ENCODE measurements at regions not wholly inside any gene's neighbourhood (a gene's known extent, or its start where the extent isn't known, plus 50 kb on each side); places are given as distances from the start of the nearest gene placed in this dataset.

DNA sequence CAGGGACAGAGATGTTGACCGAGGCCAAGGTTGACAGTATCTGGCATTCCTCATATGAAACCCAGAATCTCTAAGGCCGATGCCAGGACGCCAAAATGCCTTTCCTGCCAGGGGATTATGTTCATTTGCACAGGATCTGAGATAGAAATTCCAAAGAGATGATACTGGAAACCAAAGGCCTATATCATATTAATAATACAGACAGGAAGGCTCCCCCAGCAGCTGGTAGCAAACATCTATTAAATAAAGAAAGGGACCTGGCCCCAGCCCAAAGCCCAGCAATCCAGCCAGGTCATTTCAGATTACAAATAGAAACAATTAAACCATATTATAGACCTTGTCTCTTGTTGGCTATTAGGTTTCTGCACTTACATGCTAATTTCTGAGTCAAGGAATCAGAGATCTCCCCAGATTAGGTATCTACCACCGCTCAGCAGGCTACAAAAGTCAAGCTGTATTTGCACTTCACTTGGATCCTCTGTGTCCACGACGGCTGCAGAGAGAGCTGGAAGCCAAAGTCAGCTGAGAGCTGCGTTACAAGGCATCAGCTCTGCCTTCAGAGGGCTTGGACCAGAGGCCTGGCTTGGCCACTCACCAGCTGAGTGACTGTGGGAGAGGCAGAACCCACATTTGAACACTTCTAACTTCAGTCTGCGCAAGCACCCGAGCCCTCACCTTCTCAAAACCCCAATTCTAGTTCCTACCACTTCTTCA lies 269.3 kb upstream of the SIX2 start:
- FAIRE-seq, result no peak
- no peaks in the 10 kb centered on the region for H3K36me3 ChIP-seq (ENCODE audit: control insufficient read depth, insufficient read depth, low read length)
- H3K27me3 ChIP-seq (ENCODE audit: control insufficient read depth, insufficient read depth, low read length), result no peaks in the 10 kb centered on the region
- TF ChIP-seq, protein P1, sequence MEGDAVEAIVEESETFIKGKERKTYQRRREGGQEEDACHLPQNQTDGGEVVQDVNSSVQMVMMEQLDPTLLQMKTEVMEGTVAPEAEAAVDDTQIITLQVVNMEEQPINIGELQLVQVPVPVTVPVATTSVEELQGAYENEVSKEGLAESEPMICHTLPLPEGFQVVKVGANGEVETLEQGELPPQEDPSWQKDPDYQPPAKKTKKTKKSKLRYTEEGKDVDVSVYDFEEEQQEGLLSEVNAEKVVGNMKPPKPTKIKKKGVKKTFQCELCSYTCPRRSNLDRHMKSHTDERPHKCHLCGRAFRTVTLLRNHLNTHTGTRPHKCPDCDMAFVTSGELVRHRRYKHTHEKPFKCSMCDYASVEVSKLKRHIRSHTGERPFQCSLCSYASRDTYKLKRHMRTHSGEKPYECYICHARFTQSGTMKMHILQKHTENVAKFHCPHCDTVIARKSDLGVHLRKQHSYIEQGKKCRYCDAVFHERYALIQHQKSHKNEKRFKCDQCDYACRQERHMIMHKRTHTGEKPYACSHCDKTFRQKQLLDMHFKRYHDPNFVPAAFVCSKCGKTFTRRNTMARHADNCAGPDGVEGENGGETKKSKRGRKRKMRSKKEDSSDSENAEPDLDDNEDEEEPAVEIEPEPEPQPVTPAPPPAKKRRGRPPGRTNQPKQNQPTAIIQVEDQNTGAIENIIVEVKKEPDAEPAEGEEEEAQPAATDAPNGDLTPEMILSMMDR (IDR thresholded peaks at IDR 0.05; ENCODE audit: insufficient read depth, low read length, severe bottlenecking), result no peak
- no peak overlapping the region for H3K4me3 ChIP-seq (ENCODE audit: low read depth, low read length)
- no peak for DNase-seq (ENCODE audit: low read depth)

DNA sequence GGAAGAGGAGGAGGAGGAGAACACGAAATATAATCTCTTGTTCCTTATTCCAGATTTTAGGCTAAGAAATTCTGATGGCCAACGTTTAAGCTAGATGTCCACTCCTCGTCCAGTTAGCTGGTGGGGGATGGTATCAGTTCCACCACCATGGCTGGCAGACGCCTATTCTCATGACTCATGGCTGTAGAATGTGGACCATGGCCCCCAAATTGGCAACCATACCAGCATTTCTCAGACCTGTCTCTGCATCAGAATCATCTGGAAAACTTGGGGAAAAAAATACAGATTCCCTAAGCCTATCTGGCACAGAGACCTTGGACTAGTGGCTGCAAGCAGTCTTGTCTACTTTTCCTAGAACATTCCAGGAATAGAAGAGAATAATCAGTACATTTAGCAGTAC lies 267.7 kb upstream of the SIX2 start:
- TF ChIP-seq, protein P1 (IDR thresholded peaks at IDR 0.05; ENCODE audit: insufficient read depth, low read length, severe bottlenecking), result no peak
- DNase-seq (ENCODE audit: low read depth) (no peak), FAIRE-seq (no peak)
- Histone ChIP-seq H3K27me3 (ENCODE audit: control insufficient read depth, insufficient read depth, low read length) (no peaks in the 10 kb centered on the region), H3K36me3 (ENCODE audit: control insufficient read depth, insufficient read depth, low read length) (no peaks in the 10 kb centered on the region), H3K4me3 (ENCODE audit: low read depth, low read length) (no peak overlapping the region)

DNA sequence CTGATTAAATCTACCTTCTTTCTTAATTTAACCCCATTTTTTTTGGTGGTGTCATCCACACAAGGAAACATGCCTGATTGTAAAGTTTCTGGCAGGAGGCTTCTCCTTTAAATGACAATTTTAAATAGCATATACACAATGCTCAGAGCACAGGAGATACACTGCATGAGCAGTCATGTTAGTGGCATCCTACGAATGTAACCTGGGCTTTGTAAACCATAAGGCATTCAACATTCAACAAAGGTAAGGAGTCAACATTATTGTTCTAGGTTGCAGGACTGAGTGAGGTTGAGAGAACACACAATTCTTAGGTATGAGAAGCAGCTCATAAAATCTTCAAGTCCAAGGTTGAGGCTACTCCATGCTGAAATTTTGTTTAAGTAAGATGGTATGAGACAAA lies 266.6 kb upstream of the SIX2 start:
- DNase-seq (ENCODE audit: low read depth) (peak; percentile 79), FAIRE-seq (no peak)
- no peak overlapping the region for H3K4me3 ChIP-seq (ENCODE audit: low read depth, low read length)
- TF ChIP-seq, protein P1 (IDR thresholded peaks at IDR 0.05; ENCODE audit: insufficient read depth, low read length, severe bottlenecking), result no peak
- H3K27me3 ChIP-seq (ENCODE audit: control insufficient read depth, insufficient read depth, low read length), result no peaks in the 10 kb centered on the region
- no peaks in the 10 kb centered on the region for H3K36me3 ChIP-seq (ENCODE audit: control insufficient read depth, insufficient read depth, low read length)

DNA sequence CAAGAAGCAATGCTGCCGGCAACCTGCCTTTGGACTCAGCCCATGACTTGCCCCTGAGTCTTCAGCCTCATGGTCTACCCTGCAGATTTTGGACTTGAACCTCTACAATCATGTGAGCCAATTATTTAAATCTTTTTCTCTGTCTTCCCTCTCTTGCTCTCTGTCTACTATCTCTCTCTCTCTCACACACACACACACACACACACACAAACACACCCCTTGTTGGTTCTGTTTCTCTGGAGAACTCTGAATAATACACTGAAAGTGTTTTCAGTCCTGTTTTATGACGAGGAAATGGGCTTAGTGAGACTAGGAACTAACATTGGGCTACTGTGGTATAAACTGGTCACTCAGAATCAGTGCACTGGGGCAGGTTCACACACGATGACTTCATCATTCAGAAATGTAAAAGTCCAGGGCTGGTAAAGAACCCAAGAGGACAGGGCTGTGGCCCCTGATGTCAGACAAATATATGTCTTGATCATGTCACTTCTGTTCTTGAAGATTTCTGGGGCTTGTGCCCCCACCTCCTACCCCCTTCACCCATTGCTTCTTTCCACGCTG lies 266.1 kb upstream of the SIX2 start:
- H3K36me3 ChIP-seq (ENCODE audit: control insufficient read depth, insufficient read depth, low read length), result no peaks in the 10 kb centered on the region
- H3K4me3 ChIP-seq (ENCODE audit: low read depth, low read length), result no peak overlapping the region
- TF ChIP-seq, protein P1 (IDR thresholded peaks at IDR 0.05; ENCODE audit: insufficient read depth, low read length, severe bottlenecking), result no peak
- FAIRE-seq (no peak), DNase-seq (ENCODE audit: low read depth) (peak; percentile 59)
- H3K27me3 ChIP-seq (ENCODE audit: control insufficient read depth, insufficient read depth, low read length), result no peaks in the 10 kb centered on the region

DNA sequence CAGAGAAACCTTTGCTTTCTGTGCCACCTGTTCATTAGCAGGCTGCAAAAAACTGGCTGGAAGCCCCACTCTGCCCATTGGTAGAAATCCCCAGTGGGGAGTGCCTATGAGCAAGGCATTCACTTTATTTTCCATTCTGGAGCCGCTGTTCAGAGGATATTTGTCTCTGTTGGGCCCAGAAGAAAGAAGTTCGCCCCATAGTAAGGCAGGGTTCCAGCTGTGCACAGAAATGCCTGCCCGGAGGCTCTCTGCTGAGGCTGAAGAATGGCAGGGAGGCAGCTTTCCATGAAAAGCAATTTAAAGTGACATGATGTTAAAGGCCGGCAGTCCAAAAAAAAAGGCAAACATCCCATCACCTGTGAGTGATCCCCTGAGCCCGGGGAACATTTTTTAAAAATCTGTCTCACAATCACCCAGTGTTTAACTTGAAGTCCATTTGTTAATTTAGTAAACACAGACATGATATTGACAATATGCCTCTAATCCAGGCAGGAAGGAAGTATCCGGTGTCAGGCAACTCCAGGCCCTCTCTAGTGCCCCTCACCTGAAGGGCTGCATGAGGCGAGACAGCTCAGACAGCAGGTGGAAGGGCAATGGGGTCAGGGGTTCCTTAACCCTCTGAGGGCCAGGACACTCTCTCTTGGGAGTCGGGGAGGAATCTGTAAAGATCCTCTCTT lies 265.1 kb upstream of the SIX2 start:
- TF ChIP-seq, protein P1 (IDR thresholded peaks at IDR 0.05; ENCODE audit: insufficient read depth, low read length, severe bottlenecking), result no peak
- Histone ChIP-seq H3K4me3 (ENCODE audit: low read depth, low read length) (no peak overlapping the region), H3K36me3 (ENCODE audit: control insufficient read depth, insufficient read depth, low read length) (no peaks in the 10 kb centered on the region), H3K27me3 (ENCODE audit: control insufficient read depth, insufficient read depth, low read length) (no peaks in the 10 kb centered on the region)
- DNase-seq (ENCODE audit: low read depth) (no peak), FAIRE-seq (no peak)
